HG02610 (cell line): ENCODE measurements at regions not wholly inside any gene's neighbourhood (a gene's known extent, or its start where the extent isn't known, plus 50 kb on each side); places are given as distances from the start of the nearest gene placed in this dataset.

Experiments used
- ATAC-seq: cut with Tn5 transposase; IDR thresholded peaks from one replicate; pipeline ENCODE4 v1.9.1; 2021; ENCODE audit warnings: mild to moderate bottlenecking, moderate library complexity; ENCODE audit not compliant: unreplicated experiment

DNA sequence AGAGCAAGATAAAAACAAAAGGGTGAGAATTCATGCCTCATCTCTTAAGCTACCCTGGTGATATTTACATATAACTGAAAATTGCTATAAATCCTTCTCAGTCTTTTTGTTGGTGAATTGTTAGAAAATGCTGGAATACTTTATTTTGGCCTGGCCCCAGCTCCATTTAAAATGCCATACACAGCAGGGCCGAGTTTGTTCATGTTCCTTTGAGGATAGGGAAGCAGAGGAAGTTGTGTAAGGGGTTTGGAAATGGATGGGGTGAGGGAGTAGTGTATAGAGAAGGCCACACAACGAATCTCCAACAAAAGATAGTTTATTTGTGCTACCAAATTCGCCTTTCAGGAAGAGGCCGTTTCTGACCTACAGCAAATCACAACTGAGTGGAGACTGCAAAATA lies 78.6 kb upstream of the ADAMTS9 start:
- ATAC-seq: no peak

DNA sequence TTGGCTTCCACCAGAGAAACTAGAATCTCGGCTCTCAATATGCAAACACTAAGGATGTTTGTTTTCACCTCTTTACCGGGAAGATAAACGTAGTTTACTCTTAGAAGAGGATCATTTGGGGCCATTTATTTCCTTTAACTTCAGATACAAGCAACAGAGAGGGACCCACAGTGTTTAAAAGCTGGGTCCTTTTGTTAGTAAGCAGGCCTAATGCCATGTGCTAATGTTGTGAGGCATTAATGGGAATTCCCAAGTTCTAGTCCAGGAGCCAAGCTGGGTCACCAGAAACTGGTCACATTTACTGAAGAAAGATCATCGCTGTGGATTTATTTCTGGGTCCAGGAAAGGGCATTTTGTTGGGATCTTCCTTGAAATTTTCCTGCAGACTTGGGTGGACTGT lies 78.1 kb upstream of the ADAMTS9 start:
- no peak for ATAC-seq

DNA sequence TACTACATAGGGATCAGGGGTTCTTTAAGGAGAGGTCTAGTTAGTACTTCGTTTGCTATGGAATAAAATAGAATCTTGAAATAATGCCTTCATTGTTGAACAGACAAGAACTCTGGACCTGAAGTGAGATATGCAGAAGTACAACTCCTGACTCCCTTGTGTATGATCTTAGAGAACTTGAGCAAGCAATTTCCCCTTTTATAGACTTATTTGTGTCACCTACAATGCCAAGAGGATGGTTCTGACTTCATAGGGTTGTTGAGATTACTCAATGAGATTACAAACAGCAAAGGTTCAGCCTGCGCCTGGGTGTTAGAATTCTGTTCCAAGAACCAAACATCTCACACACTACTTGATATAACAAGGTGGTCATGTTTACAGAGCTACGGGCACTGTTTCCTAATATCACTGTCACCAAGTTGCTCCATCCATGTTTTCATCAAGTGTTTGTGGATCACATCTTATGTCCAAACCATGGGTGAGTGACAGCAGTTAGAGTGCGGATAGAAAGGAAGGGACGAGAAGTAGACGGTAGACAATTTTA lies 76.7 kb upstream of the ADAMTS9 start:
- ATAC-seq: no peak

DNA sequence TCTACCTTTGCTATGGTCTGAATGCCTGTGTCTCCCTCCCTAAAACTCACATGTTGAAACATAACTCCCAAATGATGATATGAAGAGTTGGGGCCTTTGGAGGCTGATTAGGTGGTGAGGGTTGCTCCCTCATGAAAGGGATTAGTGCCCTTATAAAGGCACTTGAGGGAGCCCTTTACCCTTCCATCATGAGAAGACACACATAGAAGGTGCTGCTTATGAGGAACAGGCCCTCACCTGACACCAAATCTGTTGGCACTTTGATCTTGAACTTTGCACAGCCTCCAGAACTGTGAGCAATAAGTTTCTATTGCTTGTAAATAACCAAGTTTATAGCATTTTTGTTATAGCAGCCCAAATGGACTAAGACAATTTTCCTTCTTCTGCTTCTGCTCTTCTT lies 76.2 kb upstream of the ADAMTS9 start:
- ATAC-seq: no peak

DNA sequence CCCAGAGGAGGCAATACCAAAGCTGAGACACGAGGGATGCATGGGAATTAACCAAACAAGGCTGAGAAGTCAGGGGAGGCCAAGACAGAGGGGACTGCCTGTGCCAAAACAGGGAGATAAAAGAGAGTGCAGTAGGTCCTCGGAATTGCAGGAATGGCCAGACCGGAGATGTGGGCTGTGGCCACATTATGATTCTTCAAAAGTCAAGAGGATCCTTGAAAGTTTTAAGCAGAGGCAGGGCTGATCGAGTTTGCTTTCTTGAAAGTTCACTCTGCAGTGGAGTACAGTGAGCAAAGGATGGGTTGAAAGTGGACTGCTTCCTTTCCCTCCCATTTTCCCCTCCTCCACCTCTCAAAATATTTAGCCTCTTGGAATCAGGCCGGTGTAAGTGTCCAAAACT lies 73.9 kb upstream of the ADAMTS9 start:
- ATAC-seq: no peak

DNA sequence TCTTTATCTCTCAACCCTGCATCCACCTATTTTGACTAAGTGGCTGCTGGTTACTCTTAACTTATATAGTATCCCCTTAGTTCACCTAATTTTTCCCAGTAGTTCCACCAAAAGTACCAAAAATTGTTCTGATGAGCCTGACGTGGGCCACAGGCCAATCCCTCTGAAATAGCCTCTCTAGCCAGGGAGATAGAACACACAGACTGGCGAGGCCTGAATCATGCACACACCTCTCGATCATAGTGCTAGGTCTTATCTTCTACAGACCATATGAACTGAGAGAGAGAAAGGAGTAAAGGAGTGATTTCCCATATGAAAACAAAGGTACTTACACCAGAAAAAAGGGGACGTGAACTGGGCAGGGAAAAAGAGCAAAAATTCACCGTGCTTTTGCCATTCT lies 72.5 kb upstream of the ADAMTS9 start:
- no peak for ATAC-seq

DNA sequence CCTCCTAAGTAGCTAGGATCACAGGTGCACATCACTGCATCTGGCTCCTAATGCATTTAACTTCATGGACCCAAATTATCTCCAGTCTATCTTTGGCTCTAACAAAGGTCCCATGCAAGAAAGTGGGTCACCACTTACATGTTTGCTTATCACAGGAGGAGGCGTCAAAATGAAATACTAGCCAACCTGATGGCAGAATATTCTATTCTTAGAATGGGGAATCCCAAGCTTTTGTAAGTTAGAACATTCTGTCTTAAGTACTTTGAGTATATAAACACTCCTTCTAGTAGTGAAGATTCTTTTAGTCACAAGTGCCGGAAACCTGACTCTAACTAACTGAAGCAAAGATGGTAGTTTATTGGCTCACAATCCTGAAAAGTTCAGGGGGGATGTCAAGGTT lies 72.0 kb upstream of the ADAMTS9 start:
- ATAC-seq: no peak

DNA sequence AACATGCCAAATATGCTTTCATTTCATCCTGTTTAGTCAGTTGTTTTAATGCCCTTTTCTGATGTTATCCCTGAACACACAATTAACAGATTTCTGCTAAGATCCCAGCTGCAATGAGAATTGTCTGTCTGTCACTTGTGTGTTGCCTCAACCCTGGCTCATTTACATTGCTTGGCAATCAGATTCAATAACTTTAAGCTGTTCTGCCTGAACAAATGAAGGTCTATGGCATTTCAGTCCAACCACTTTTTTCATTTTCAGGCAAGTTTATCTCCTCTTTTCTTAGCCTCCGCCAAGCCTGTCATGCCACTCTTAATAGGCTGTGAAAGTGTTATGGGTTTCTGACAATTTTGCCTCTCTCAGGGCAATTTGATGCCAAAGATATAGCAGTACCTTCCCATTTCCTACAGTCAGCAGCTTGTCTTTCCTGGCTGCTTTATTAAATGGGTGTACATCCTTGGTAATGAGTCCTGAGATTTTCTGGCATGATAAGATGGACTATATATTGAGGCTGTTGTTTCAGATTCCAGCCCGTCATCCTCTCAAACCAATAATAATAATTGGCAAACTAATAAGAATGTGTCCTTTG lies 68.7 kb upstream of the ADAMTS9 start:
- ATAC-seq: no peak

DNA sequence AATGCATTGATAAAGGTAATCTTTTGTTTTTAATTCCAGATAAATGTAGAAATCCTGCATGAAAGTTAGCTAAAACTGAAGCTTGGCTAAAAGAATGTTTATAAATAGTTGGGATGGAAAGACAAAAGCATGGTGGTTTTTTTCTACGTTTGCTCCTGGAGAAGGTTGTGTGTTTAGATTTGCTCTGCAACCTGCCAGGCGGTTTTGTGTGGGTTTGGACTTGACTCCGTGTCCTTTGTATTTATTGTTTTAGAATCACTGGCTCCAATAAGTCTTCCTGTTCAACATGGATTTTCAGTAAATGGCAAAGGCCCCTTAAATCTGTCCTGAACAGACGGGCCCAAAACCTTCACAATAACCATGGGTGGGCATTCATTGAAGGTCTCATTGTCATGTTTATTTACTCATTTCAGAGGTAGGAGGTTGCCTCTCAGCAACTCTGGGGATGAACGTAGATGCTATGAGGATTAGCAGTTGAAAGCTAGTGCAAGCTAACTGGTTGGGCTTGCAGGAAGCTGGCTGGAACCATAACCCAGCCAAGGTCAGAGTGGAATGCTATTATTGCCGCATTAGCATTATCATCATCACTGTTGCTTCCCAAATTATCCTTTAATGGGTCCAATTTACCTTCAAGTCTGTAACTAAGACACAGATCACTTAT lies 60.6 kb upstream of the ADAMTS9 start:
- ATAC-seq: no peak

DNA sequence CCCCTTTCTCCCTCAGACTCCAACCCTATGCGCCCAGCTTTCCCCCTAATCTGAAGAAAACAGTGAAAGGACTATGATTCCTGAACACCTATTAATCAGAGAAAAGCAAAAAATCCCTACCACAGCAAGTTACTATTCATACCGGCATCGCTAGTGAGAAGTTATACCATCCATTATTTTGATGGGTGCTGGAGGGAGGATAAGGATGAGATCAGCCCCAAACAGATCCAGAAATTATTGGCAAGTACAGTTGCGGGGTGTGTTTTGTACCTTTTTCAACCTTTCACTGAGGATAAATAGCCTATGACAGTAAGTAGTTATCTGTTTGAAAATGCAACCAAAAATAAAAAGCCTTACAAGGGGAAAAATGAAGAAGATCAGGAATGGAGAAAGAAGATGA lies 59.9 kb upstream of the ADAMTS9 start:
- ATAC-seq: no peak

DNA sequence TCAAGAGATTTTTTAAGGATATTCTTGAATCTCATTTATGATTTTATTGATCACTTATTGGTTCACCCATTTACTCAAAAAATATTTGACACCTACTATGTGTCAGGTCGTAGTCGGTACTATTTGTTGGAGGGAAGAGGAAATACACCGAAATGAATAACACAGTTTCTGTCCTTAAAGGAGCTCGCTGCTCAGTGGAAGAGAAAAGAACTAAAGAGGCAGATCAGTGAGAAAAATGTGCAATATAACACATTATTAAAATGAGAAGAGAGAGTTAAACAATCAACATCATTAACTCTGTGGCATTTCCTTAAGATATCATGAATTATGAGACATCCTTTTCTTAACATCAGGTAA lies 56.1 kb upstream of the ADAMTS9 start:
- ATAC-seq: no peak

DNA sequence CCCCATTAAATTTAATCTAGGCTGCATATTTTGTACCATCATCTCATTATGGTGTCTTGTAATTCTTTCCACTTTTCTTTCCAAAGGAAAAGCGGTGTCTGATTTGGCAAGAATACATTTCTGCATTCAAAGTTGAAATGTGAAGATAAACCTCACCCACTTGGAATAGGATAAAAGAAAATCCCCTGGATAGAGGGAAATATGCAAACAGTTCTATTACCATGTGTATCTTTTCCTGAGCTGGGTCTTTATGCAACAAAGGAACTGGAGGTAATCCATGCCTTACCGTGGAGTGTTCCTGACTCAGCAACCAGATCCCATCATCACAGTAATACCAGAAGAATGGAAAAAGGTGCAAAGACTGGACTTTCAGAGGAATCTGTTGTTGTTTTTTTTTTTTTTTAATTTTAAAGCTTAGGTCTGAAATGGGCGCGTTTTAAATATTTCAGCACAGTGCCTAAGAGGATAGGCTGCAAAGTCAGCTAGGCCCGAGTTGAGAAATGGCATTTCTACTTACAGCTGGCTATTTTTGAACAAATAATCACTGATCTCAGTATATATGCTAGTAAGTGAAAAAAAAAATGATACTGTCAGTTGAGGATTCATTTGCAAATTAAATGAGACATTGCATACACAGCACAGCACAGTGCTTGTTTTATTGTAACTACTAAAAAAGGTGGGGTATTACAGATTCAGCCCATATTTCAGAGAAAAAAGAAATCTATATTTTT lies 55.5 kb upstream of the ADAMTS9 start:
- no peak for ATAC-seq

DNA sequence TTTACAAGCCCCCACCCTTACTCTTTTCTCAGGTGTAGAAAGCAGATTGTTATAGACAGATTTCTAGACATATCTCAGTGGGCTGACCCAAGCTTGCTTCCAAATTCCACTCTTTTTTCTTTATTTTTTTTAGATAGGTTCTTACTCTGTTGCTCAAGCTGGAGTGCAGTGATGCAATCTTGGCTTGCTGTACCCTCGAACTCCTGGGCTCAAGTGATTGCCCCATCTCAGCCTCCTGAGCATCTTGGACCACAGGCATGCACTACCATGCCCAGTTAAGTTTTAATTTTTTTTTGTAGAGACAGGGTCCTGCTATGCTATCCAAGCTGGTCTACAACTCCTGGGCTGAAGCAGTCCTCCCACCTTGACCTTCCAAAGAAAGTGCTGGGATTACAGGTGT lies 53.5 kb upstream of the ADAMTS9 start:
- no peak for ATAC-seq

DNA sequence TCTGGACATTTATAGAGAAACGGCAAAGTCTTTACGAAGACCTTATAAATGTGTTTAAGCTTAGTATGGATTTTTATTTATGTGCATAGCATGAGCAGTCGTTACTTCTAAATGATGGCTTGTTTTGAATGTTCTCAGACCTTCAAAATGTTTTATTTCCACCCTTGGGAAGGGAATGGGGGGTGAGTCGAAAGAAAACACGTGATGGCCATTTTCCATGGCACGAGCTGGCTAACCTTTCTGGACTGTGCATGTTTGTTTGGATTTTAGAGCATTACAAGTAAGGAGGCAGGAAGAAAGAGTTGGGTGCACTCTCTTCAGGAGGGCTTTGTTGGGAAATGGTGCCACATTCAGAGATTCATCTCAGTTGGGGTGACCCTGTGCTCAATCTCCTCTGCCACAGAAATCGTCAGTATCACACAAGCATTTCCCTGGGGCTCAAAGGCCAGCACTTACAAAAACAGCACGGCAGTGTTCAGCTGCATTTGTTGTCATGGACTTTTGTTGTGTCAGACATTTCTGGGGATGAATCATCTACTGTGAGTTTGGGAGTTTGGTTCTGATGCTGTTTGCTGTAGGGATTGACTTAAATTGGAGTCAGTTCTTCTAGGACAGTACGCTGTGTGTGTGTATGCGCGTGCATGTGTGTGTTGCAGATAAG lies 52.3 kb upstream of the ADAMTS9 start:
- no peak for ATAC-seq
